ENCODE measurements at regions not wholly inside any gene's neighbourhood (a gene's known extent, or its start where the extent isn't known, plus 50 kb on each side); places are given as distances from the start of the nearest gene placed in this dataset.

- DNase-seq (ENCODE audit: low read depth) = no peak
Measured at GRCh38 chr5:168169791-168170190, 121.7 kb upstream of the WWC1 start.

- no peak for DNase-seq (ENCODE audit: low read depth)
Measured at GRCh38 chr5:168171901-168172759, 119.3 kb upstream of the WWC1 start.

- no peak for DNase-seq (ENCODE audit: low read depth)
Measured at GRCh38 chr5:168172760-168173223, 118.7 kb upstream of the WWC1 start.

GRCh38 chr5:168174376-168174775 is 117.1 kb upstream of the WWC1 start:
- no peak for DNase-seq (ENCODE audit: low read depth)

GRCh38 chr5:168176251-168176650 is 115.2 kb upstream of the WWC1 start:
- no peak for DNase-seq (ENCODE audit: low read depth)

GRCh38 chr5:168176941-168177340 is 114.5 kb upstream of the WWC1 start:
- no peak for DNase-seq (ENCODE audit: low read depth)

- no peak for DNase-seq (ENCODE audit: low read depth)
Measured at GRCh38 chr5:168177831-168178450, 113.5 kb upstream of the WWC1 start.

GRCh38 chr5:168179192-168179593 is 112.3 kb upstream of the WWC1 start:
- no peak for DNase-seq (ENCODE audit: low read depth)

GRCh38 chr5:168182269-168182668 is 109.2 kb upstream of the WWC1 start:
- DNase-seq (ENCODE audit: low read depth) = no peak

- no peak for DNase-seq (ENCODE audit: low read depth)
Measured at GRCh38 chr5:168184103-168184502, 107.3 kb upstream of the WWC1 start.

GRCh38 chr5:168186289-168187074 is 105.0 kb upstream of the WWC1 start:
- DNase-seq (ENCODE audit: low read depth) = no peak

- no peak for DNase-seq (ENCODE audit: low read depth)
Measured at GRCh38 chr5:168187614-168188013, 103.8 kb upstream of the WWC1 start.

- no peak for DNase-seq (ENCODE audit: low read depth)
Measured at GRCh38 chr5:168188182-168188581, 103.3 kb upstream of the WWC1 start.

GRCh38 chr5:168192120-168192519 is 99.3 kb upstream of the WWC1 start:
- no peak for DNase-seq (ENCODE audit: low read depth)

- DNase-seq (ENCODE audit: low read depth) = no peak
Measured at GRCh38 chr5:168193493-168194250, 97.8 kb upstream of the WWC1 start.

- no peak for DNase-seq (ENCODE audit: low read depth)
Measured at GRCh38 chr5:168195110-168195509, 96.3 kb upstream of the WWC1 start.

GRCh38 chr5:168198359-168198758 is 93.1 kb upstream of the WWC1 start:
- no peak for DNase-seq (ENCODE audit: low read depth)

- no peak for DNase-seq (ENCODE audit: low read depth)
Measured at GRCh38 chr5:168202996-168203395, 88.4 kb upstream of the WWC1 start.

- DNase-seq (ENCODE audit: low read depth) = no peak
Measured at GRCh38 chr5:168204165-168204564, 87.3 kb upstream of the WWC1 start.

GRCh38 chr5:168207450-168208029 is 83.9 kb upstream of the WWC1 start:
- no peak for DNase-seq (ENCODE audit: low read depth)

GRCh38 chr5:168209244-168209995 is 82.0 kb upstream of the WWC1 start:
- DNase-seq (ENCODE audit: low read depth) = no peak

Measured in GM04504 (cell line).